GM12878 (cell line): ENCODE measurements at regions not wholly inside any gene's neighbourhood (a gene's known extent, or its start where the extent isn't known, plus 50 kb on each side); places are given as distances from the start of the nearest gene placed in this dataset.

Experiments
- ATAC-seq: fragments of 200-7000 bp; cut with Tn5 transposase; 3 replicates; pipeline ENCODE4 v1.9.1; 2020; ENCODE audit warnings: mild to moderate bottlenecking, moderate library complexity
- BruUV-seq: library from RNA; stranded (reverse); fragments of 400-500 nt; replicated peaks from 2 replicates; lab custom pipeline; 2021; lab: Mats Ljungman, UMichigan
- CTCF ChIA-PET: fragments of 300-600 bp; sonication (Branson Sonifier 250); formaldehyde crosslinking; extraction: SDS; loops from one replicate; lab custom pipeline; 2021; ENCODE audit warnings: inconsistent platforms; lab: Yijun Ruan, JAX
- POLR2A ChIA-PET: fragments of 350-600 bp; formaldehyde crosslinking; extraction: SDS; loops from one replicate; lab custom pipeline; 2021; ENCODE audit warnings: inconsistent platforms; lab: Charles Lee
- RAD21 ChIA-PET: fragments of 300-600 bp; sonication (Branson Sonifier 250); formaldehyde crosslinking; loops from one replicate; lab custom pipeline; 2023; ENCODE audit warnings: antibody characterized with exemption; ENCODE audit not compliant: unreplicated experiment; lab: Charles Lee
- SMC1A ChIA-PET: fragments of 300-600 bp; sonication (Branson Sonifier 250); formaldehyde crosslinking; loops from one replicate; lab custom pipeline; 2023; ENCODE audit not compliant: unreplicated experiment, uncharacterized antibody; lab: Charles Lee
- DNase-seq: peaks from one replicate; pipeline ENCODE4 v3.0.0-alpha.2; 2011; ENCODE audit warnings: low read depth, low spot score
- FAIRE-seq: peaks from 3 replicates; lab custom pipeline; 2011; peaks lifted over from hg19 to GRCh38; lab: Jason Lieb, UNC
- H2AFZ ChIP-seq: 2 replicates; pipeline ENCODE4 v1.6.0; 2011; ENCODE audit warnings: low read depth, low read length, control low read depth; ENCODE audit not compliant: control insufficient read depth
- H3K27ac ChIP-seq: 2 replicates; pipeline ENCODE4 v1.5.1; 2011; ENCODE audit warnings: control low read depth; ENCODE audit not compliant: control insufficient read depth, insufficient read depth
- H3K27me3 ChIP-seq, 2 experiments: replicated peaks in 1 of 2; 2 replicates each; pipeline versions ENCODE4 v1.6.0 to v1.6.1; 2011; ENCODE audit warnings: low read length in 1 of 2; ENCODE audit not compliant: control insufficient read depth in 2 of 2, insufficient read depth in 2 of 2
- H3K36me3 ChIP-seq, 2 experiments: 2 replicates each; pipeline ENCODE4 v1.5.1; 2011; ENCODE audit warnings: low read length in 1 of 2; ENCODE audit not compliant: control insufficient read depth in 2 of 2, insufficient read depth in 2 of 2
- H3K4me1 ChIP-seq: 2 replicates; pipeline ENCODE4 v1.6.1; 2011; ENCODE audit warnings: mild to moderate bottlenecking, low read length, moderate library complexity, mixed read lengths; ENCODE audit not compliant: control insufficient read depth, insufficient read depth
- H3K4me2 ChIP-seq: 2 replicates; pipeline ENCODE4 v1.6.0; 2011; ENCODE audit warnings: control low read depth; ENCODE audit not compliant: control insufficient read depth, insufficient read depth
- H3K4me3 ChIP-seq: fragments of 200-600 bp; sonication (generic); 2 replicates; pipeline ENCODE4 v1.5.1; 2016
- H3K79me2 ChIP-seq: 2 replicates; pipeline ENCODE4 v1.6.0; 2011; ENCODE audit warnings: low read length; ENCODE audit not compliant: control insufficient read depth, insufficient read depth
- H3K9ac ChIP-seq: 2 replicates; pipeline ENCODE4 v1.8.0; 2011; ENCODE audit warnings: low read length, control low read depth, mixed read lengths; ENCODE audit not compliant: control insufficient read depth, insufficient read depth
- H3K9me3 ChIP-seq: replicated peaks from 3 replicates; pipeline ENCODE4 v1.5.1; 2011; ENCODE audit warnings: mild to moderate bottlenecking, low read length; ENCODE audit not compliant: control insufficient read depth, insufficient read depth
- H4K20me1 ChIP-seq: 2 replicates; pipeline ENCODE4 v1.6.0; 2011; ENCODE audit not compliant: control insufficient read depth, insufficient read depth
- BMI1 ChIP-seq: fragments of 450-650 bp; IDR thresholded peaks from 2 replicates; pipeline ENCODE4 v1.6.1; 2016; ENCODE audit warnings: mild to moderate bottlenecking, moderate library complexity, borderline replicate concordance
- CHD1 ChIP-seq: IDR thresholded peaks from 2 replicates; pipeline ENCODE4 v1.6.1; 2012; ENCODE audit warnings: low read depth, low read length, improper control_type of control experiment
- MEF2A ChIP-seq: IDR thresholded peaks from 2 replicates; pipeline ENCODE4 v1.6.1; 2011; ENCODE audit warnings: low read depth, mild to moderate bottlenecking, low read length, moderate library complexity; ENCODE audit not compliant: insufficient read depth
- MEF2B ChIP-seq: fragments of 450-650 bp; IDR thresholded peaks from 2 replicates; pipeline ENCODE4 v1.6.1; 2018; ENCODE audit warnings: mild to moderate bottlenecking, moderate library complexity; ENCODE audit not compliant: partially characterized antibody, poor library complexity, severe bottlenecking
- NRF1 ChIP-seq: conservative IDR thresholded peaks from 2 replicates; pipeline ENCODE4 v1.6.1; 2011; ENCODE audit warnings: mild to moderate bottlenecking, low read depth, low read length, improper control_type of control experiment
- POU2F2 ChIP-seq: IDR thresholded peaks from 3 replicates; pipeline ENCODE4 v1.6.1; 2011; ENCODE audit warnings: low read depth, mild to moderate bottlenecking, low read length, borderline replicate concordance
- WRNIP1 ChIP-seq: IDR thresholded peaks from 2 replicates; pipeline ENCODE4 v1.6.1; 2011; ENCODE audit warnings: low read depth, low read length, improper control_type of control experiment, borderline replicate concordance
- YBX1 ChIP-seq: fragments of 450-650 bp; IDR thresholded peaks from 2 replicates; pipeline ENCODE4 v1.6.1; 2016; ENCODE audit warnings: antibody characterized with exemption
- YY1 ChIP-seq: IDR thresholded peaks from 2 replicates; pipeline ENCODE4 v1.6.1; 2011; ENCODE audit warnings: low read depth, mild to moderate bottlenecking, low read length
- ZNF24 ChIP-seq: fragments of 450-650 bp; IDR thresholded peaks from 2 replicates; pipeline ENCODE4 v1.6.1; 2017; ENCODE audit warnings: antibody characterized with exemption, mild to moderate bottlenecking
- ZZZ3 ChIP-seq: IDR thresholded peaks from 2 replicates; pipeline ENCODE4 v1.6.1; 2011; ENCODE audit warnings: low read depth; ENCODE audit not compliant: control insufficient read depth, insufficient read length
- WGBS: methylation state at CpG from one replicate; pipeline ENCODE4 v1.1.6; 2016; ENCODE audit warnings: low lambda C conversion rate; ENCODE audit not compliant: insufficient replicate concordance, insufficient coverage; ENCODE audit errors: missing lambda C conversion rate; 5-methylcytosine and 5-hydroxymethylcytosine counted together
- in situ Hi-C: fragments of 300-500 bp; cut with MboI; formaldehyde crosslinking; loops from 9 replicates; pipeline ENCODE4 v1.14.3; 2018; ENCODE audit warnings: mixed read lengths
- intact Hi-C: fragments of 100-400 bp; cut with micrococcal nuclease; formaldehyde crosslinking; loops from one replicate; pipeline ENCODE4 v1.14.2; 2022; ENCODE audit not compliant: unreplicated experiment
- TF ChIP-seq, protein P1 (sequence below): fragments of 450-650 bp; IDR thresholded peaks from 2 replicates; pipeline ENCODE4 v1.6.1; 2017; ENCODE audit warnings: mild to moderate bottlenecking, low read depth, inconsistent platforms; ENCODE audit not compliant: poor library complexity, severe bottlenecking
- TF ChIP-seq, protein P2 (sequence below): IDR thresholded peaks from 2 replicates; pipeline ENCODE4 v1.6.1; 2012; ENCODE audit warnings: low read depth, low read length, improper control_type of control experiment

- TF ChIP-seq YY1 (no peak), BMI1 (no peak)
- TF ChIP-seq, protein P1, sequence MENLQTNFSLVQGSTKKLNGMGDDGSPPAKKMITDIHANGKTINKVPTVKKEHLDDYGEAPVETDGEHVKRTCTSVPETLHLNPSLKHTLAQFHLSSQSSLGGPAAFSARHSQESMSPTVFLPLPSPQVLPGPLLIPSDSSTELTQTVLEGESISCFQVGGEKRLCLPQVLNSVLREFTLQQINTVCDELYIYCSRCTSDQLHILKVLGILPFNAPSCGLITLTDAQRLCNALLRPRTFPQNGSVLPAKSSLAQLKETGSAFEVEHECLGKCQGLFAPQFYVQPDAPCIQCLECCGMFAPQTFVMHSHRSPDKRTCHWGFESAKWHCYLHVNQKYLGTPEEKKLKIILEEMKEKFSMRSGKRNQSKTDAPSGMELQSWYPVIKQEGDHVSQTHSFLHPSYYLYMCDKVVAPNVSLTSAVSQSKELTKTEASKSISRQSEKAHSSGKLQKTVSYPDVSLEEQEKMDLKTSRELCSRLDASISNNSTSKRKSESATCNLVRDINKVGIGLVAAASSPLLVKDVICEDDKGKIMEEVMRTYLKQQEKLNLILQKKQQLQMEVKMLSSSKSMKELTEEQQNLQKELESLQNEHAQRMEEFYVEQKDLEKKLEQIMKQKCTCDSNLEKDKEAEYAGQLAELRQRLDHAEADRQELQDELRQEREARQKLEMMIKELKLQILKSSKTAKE: no peak
- no TSS peak for BruUV-seq
- DNase-seq (no peak), FAIRE-seq (no peak), ATAC-seq (no peak)
- Histone ChIP-seq H3K36me3 (no peaks in the 10 kb centered on the region), H3K9me3 (no peaks in the 10 kb centered on the region), H3K4me2 (no peak overlapping the region), H3K4me1 (no peaks in the 10 kb centered on the region), H3K9ac (no peak overlapping the region), H3K79me2 (no peaks in the 10 kb centered on the region), H2AFZ (no peak overlapping the region), H3K27ac (no peak overlapping the region), H3K4me3 (no peak overlapping the region), H3K27me3 (no peaks in the 10 kb centered on the region), H4K20me1 (no peaks in the 10 kb centered on the region)
- POLR2A ChIA-PET: no interaction called here
- CTCF ChIA-PET: no interaction called here
- SMC1A ChIA-PET: interaction anchor here (1.3 kb wide), 1 partner anchor 11 kb away, joined by 3 read pairs; no protein-coding TSS in a partner anchor
- in situ Hi-C loops: no loop called here
- RAD21 ChIA-PET: no interaction called here
- intact Hi-C loops: no loop called here
Measured at GRCh38 chr2:144281476-144281875, 238.4 kb downstream of the ZEB2 start.

- Histone ChIP-seq H3K27me3 (no peaks in the 10 kb centered on the region), H4K20me1 (no peaks in the 10 kb centered on the region), H2AFZ (no peak overlapping the region), H3K4me3 (no peak overlapping the region), H3K4me2 (no peak overlapping the region), H3K79me2 (no peaks in the 10 kb centered on the region), H3K9ac (no peak overlapping the region), H3K27ac (no peak overlapping the region), H3K9me3 (no peaks in the 10 kb centered on the region), H3K36me3 (no peaks in the 10 kb centered on the region), H3K4me1 (no peaks in the 10 kb centered on the region)
- intact Hi-C loops: no loop called here
- FAIRE-seq (no peak), DNase-seq (no peak), ATAC-seq (no peak)
- ChIA-PET CTCF (interaction anchor here (1.2 kb wide), 1 partner anchor 14 kb away, joined by 4 read pairs; no protein-coding TSS in a partner anchor), SMC1A (interaction anchor here (1.0 to 2.1 kb wide), 6 partner anchors 9 to 38 kb away, joined by 3 to 8 read pairs (median 4); no protein-coding TSS in a partner anchor), POLR2A (no interaction called here), RAD21 (no interaction called here)
- in situ Hi-C loops: no loop called here
- no TSS peak for BruUV-seq
- no peak for TF ChIP-seq ZNF24
- TF ChIP-seq, protein P2, sequence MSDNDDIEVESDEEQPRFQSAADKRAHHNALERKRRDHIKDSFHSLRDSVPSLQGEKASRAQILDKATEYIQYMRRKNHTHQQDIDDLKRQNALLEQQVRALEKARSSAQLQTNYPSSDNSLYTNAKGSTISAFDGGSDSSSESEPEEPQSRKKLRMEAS: no peak
- no peak for TF ChIP-seq POU2F2
- no peak for TF ChIP-seq YBX1
- TF ChIP-seq WRNIP1: no peak
- TF ChIP-seq MEF2B: no peak
- no peak for TF ChIP-seq ZZZ3
- no peak for TF ChIP-seq CHD1
- TF ChIP-seq MEF2A: no peak
- TF ChIP-seq NRF1: no peak
- 100% methylated on average over 2 of the region's 2 CpGs for WGBS
Measured at GRCh38 chr2:144280009-144280408, 239.9 kb downstream of the ZEB2 start.
